ENCODE measurements at regions not wholly inside any gene's neighbourhood (a gene's known extent, or its start where the extent isn't known, plus 50 kb on each side); places are given as distances from the start of the nearest gene placed in this dataset.

DNA sequence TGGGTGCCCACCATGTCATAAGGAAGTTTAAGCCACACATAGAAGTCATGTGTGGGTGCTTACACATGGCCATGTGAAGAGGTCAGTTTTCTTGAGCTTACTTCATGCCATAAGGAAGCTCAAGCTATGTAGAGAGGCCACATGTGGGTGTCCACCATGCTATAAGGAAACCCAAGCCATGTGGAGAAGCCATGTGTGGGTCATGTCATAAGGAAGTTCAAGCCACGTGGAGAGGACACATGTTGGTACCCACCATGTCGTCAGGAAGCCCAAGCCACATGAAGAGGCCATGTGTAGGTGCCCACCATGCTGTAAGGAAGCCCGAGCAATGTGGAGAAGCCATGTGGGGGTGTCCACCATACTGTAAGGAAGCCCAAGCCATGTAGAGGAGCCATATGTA is 1089.2 kb upstream of the AUTS2 start:
- DNase-seq: no peak

DNA sequence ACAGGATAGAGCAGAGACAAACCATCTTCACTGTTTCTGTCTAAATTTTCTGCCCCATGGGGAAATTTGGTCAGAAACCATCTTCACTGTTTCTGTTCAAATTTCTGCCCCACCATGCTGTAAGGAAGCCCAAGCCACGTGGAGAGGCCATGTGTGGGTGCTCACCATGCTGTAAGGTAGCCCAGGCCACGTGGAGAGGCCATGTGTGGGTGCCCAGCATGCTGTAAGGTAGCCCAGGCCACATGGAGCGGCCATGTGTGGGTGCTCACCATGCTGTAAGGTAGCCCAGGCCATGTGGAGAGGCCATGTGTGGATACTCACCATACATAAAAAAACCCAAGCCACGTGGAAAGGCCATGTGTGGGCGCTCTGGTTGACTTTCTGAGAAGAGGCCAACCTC is 1088.7 kb upstream of the AUTS2 start:
- DNase-seq: no peak

DNA sequence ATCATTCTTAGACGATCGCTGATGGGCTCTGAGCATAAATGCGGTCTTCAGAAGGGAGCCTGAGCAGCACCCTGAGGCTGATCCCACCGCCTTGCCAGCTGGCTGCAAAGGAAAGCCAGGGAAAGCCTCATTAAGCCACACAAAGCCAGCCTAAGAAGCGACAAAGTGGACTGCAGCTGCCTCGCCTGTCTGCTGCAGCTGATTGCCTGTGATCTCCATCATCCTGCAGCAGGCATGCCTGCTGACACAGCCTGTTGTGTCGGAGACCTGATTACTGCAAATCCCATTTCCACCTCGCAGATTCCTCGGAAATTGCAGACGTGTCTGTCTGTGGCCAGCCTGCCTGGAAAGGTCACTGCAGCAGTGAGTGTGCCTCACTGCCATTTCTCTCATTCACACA is 1087.0 kb upstream of the AUTS2 start:
- no peak for DNase-seq

DNA sequence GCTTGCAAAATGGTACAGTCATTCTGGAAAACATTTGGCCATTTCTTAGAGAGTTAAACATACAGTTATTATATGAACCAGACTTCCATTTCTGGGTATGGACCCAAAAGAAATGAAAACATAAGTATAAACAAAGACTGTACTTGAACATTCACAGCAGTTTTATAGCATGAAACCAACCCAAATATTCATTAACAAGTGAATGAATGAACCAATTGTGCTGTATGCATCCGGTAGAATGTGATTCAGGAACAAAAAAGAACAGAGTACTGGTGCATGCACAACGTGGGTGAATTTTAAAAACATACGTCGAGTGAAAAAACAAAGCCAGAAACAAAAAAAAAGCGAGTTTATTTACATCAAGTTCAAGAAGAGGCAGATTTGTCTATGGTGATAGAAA is 1085.8 kb upstream of the AUTS2 start:
- no peak for DNase-seq

DNA sequence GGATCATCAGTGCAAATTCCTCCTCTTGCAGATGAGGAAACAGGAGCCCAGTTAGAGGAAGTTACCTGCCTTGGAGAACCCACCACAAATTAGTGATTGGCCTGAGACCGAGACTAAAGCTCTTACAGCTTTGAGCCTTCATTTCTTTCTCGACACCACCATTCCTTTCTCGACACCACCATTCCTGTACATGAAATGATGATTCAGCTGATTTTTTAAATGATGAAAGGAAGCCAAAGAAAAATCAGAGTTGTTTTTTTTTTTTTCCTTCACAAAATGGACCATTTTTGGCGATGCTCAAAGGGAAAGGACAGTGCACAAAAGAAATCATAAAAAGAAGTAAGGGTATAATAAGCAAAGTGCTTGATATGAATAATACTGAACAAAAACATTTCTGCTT is 1080.2 kb upstream of the AUTS2 start:
- DNase-seq: no peak

DNA sequence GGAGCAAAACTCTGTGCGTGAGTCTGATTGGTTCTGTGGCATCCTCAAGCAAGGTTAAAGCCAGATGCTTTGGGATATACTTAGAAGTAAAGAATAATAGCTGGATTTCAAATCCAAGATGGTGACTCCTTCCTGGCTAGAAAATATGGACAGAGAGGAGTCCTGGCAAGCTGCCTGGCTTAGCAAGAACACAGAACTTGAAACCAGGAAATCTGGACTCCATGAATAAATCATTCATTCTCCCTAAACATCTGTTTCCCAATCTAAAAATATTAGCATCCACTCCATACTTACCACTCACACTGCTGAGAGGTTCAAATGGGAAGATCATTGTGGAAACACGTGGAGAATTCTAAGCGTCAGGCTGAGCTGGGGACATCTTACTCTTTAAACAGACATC is 1074.1 kb upstream of the AUTS2 start:
- DNase-seq: no peak

DNA sequence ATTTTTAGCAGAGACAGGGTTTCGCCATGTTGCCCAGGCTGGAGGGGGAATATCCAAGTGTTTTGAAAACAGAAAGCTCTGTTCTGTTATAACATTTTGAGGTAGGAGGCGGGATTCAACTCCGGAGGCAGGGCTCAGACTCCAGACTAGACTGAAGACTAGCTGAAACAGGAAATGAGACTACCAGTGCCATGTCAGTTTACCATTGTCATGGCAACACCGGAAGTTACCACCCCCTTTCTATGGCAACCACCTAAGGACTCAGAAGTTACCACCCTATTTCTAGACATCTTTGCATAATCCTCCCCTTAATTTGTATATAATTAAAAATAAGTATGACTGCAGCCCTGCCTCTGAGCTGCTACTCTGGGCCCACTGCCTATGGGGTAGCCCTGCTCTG is 1069.1 kb upstream of the AUTS2 start:
- no peak for DNase-seq

DNA sequence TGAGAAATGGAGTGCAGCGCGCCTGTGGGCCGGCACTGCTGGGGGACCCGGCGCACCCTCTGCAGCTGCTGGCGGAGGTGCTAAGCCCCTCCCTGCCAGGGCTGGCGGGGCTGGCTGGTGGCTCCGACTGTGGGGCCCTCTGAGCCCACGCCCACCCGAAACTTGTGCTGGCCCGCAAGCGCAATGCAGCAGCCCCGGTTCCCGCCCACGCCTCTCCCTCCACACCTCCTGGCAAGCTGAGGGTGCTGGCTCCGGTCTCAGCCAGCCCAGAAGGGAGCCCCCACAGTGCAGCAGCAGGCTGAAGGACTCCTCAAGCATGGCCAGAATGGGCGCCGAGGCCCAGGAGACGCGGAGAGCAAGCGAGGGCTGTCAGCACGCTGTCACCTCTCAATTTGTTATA is 1063.0 kb upstream of the AUTS2 start:
- DNase-seq: no peak

DNA sequence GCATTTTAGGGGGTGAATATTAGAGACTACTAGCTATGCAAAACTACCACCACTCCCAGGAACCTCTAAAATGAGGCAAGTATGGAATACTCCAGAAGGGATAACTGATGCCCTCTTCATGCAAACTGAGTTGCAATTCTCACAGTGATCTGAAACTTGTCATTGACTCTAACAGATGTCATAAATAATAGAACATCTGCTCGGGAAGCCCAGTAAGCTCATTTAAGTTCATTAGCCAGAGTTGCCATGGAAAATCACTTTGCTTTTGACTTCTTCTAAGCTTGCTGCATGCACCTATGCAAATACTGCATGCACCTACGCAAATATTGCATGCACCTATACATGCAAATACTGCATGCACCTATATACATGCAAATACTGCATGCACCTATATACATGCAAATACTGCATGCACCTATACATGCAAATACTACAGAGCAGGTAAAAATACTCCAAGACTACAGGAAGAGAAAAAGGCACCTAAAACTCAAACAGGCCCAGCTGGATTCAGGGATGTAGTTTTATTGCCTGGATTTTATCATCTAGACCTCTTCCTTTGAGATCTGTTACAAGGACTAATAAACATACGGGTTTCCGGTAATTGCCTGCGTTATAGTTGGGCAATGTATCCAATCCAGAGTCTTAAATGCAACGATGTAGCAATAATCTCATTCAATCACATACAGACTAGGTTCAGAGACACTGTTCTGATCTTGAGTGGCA is 1061.1 kb upstream of the AUTS2 start:
- no peak for DNase-seq

DNA sequence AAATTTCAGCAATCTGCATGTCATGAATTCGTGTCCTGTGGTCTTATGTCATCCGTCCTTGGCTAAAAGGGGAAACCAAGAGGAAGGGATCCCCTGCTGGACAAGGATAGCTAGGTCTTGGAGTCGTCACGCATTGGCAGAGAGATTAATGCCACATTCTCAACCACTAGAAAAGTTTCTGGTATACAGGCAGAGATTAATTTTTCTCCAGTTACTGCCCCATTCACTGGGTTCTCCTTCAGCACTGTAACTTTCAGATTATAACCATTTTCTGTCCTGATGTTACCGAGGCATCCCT is 1060.6 kb upstream of the AUTS2 start:
- DNase-seq: no peak

DNA sequence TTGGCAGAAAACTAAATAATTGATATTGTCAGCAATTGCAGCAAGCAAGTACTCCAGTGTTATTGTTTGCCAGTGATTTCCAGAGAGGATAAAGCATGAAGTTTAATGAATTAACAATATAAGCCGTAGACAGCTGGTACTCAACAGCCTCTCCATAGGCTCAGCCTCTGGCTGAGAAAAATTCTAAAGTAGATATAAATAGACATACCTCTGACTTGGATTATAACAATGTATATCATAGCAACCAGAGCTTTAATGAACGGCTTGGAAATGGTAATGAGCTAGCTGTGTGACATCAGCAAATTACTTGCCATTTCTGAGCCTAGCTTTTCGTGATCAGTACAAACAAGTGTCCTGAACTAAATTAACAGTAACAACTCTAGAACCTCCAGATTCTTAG is 1055.4 kb upstream of the AUTS2 start:
- no peak for DNase-seq

DNA sequence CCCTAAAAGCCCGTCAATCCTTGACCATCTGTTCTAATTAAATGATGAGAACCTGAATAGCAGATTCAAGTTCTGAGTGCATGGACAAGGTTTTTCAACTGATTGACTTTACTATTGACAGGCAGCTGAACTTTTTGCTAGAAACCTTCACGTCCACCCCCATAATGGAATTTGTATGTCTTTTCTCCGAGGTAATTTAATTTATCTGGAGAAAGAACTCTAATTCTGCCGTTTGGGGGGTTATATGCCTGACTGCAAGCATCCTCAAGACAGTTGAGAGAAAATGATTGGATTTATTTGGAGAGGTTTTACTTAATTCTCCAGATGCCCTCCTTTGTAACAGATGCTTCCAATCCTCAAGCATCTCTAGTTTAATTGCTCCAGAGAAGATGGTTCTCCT is 1053.4 kb upstream of the AUTS2 start:
- DNase-seq: no peak

DNA sequence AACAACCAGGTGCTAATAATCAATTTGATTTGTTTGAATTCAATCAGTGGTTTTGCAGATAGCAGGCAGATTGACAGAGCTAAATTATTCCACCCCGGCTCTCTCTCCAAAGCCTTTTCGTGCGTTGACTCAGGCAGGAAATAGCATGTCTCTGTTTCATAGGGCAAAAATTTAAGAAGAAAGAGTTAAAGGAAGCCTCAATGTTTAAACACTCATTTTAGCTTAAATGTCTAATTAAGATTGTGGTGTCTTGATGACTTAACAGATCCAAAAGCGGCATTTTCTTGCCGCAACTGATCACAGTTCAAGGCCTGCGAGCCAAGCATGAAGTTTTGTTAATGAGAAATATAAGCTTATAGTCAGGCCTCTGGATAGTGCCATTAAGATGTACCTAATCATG is 1051.1 kb upstream of the AUTS2 start:
- no peak for DNase-seq

DNA sequence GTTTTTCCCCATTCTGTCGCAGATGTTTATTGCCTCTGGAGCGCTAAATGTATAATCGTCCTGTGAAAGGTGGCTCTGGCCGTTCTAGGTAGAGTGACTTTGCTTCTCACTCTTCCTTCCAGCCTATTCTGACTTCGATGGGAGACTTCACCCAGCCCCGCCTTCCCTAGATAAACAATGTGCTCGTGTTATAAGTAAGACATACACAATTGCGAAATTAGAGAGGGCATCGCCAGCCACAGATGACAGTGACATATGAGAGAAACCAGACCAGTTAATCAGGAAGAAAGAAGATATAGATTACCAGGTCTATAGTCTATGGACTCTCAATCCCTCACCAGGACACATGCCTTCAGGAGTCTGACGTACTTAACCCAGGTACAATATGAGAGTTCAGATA is 1050.5 kb upstream of the AUTS2 start:
- no peak for DNase-seq

DNA sequence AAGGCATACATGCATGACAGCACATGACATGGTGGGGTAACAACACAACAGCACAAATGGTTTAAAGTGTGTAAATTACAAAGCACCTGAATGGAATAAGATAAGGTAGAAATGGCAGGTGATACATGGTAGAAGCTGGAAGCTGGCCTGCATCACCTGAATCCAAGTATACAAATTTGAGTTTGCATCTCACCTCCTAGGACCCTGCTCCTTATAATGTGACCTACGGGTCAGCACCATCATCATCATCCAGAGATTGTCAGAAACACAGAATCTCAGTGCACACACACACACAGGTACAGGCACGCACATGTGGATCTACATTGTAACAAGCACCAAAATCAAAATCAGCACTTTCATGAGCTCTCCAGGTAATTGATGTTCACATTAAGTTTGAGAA is 1048.2 kb upstream of the AUTS2 start:
- no peak for DNase-seq

DNA sequence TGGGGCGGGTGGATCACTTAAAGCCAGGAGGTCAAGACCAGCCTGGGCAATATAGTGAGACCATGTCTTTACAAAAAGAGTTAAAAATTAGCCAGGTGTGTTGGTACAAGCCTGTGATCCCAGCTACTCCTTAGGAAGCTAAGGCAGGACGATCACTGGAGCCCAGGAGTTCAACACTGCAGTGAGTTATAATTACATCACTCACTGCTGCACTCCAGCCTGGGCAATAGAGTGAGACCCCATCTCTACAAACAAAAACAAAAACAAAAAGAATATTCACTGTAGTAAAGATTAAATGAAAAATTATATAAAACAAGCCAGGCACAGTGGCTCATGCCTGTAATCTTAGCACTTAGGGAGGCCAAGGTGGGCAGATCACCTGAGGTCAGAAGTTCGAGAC is 1047.6 kb upstream of the AUTS2 start:
- DNase-seq: no peak

DNA sequence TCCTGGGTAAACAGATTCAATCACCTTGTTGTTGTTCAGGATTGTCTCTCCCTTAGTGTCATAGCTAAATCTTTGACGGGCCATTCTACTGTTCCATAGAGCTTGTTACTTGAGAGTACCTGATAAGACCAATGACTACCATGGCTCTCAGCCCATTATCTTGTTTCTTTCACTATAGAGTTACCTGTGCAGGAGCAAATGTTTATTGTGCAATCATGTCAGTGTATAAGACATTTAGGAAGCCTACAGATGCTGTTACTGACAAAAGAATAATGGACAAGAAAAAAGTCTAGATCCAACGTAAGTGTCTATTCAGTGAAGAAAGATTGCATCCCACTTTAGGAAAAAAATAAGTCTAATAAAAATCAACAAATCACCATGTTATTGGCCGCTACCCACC is 1041.7 kb upstream of the AUTS2 start:
- no peak for DNase-seq

DNA sequence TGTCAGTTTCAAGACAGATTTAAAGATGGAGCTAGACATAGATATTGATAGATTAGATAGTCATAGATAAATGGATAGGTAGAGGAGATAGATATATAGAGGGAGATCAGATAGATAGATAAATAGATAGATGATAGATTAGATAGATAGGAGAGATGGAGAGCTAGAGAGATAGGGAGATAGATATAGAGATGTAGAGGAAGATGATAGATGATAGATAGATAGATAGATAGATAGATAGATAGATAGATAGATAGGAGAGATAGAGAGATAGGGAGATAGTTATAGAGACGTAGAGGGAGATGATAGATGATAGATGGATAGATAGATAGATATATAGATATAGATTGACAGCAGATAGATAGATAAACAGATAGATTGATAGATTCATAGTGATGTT is 1038.8 kb upstream of the AUTS2 start:
- DNase-seq: no peak

DNA sequence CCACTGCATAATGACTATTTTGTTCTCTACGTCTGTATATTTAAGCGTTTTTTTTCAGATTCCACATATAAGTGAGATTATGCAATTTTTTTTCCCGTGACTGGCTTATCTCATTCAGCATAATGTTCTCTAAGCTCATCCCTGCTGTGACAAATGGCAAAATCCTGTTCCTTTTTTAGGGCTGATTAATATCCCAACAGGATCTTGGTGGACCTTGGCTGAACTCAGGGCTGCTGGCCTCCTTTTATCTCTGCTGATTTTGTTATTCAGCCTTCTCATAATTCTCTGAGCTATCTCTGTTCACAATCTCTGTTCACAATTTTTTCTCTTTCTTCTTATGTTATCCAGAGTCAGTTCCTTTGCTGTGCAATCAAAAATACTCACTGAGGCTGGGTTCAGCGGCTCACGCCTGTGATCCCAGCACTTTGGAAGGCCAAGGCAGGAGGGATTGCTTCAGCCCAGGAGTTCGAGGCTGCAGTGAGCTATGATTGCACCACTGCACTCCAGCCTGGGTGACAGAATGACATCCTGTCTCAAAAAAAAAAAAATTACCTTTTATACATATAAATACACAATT is 1035.9 kb upstream of the AUTS2 start:
- no peak for DNase-seq

DNA sequence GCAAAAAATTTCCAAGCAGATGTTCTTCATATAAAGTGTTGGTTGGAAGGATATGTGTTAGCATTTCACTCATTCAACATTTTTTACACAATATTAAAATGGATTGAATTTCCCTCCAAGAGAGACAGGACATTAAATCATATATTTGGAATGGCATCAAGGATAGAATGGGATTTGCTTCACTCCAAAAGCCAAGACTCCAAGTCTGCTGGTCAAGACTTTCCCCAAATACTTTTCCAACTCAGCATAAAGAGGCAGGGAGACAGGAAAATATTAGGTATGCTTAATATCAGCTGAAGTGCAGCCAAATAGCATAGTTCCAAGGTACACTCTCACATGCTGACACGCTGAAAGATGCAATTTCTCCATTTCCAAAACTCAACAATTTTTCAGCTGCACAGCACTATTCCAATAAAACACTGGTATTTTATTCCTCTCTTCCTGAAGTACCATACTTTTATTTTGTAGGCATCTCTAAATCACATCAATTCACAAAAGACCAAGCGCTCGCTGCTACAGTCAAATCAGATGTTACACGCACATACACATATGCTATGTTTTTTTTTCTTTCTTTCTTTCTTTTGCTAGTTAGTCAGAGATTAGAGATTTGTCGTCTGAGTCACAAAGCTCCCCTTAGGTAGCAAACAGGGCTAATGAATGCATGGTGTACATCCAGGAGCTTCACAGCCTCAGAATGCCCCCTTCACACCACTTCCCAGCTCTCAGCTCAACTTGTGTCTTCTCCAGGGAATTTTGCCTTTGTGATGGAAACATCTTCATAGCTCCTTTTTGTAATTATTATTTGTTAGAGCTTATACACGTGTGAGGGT is 1033.8 kb upstream of the AUTS2 start:
- no peak for DNase-seq

DNA sequence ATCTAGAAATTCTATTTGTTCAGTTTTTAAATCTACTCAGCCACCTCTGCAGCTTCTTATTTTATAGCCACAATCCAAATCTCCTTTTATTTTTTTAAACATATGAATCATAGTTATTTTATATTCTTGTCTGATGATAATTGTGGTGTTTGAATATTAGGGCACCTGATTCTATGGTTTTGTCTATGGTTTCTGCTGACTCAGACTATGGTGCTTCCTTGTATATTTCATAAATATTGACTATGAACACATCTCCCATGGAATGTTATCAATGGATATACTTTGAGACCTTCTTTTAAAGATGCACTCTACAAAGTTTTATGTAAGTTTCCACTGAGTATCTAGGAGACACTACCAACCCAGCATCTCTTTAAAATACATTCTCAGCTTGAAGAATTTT is 1027.0 kb upstream of the AUTS2 start:
- DNase-seq: no peak

DNA sequence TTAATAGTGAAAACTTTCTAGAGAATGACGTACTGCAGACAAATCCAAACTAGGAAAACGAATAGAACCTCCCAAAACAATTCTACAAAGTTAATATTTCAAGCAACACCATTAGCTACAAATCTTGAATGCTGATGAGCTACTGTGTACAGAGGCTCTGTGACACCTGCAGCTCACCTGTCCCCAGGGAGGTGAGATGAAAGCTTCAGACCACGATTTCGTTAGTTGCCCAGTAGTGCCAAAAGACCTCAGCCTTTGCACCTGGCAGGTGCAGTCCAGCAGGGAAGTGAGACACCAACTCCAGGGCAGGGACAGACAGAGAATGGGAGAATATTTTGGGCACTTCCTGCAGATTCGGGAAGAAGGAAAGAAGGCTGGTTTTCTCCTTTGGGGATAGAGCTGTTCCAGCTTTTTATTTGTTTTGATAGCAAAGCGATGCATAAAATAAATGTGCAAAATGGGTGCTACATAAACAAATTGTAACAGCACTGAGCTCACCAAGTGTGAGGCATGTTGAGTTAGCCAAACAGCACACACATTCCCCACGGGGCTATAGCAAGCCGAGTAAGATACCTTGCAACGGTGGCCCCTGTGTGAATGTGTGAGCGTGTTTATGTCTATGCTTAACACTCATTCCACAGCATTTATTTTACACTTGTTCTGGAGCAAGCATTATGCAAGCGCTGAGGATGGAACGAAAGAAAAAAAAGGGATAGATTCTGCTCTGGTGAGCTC is 1024.8 kb upstream of the AUTS2 start:
- DNase-seq: no peak

DNA sequence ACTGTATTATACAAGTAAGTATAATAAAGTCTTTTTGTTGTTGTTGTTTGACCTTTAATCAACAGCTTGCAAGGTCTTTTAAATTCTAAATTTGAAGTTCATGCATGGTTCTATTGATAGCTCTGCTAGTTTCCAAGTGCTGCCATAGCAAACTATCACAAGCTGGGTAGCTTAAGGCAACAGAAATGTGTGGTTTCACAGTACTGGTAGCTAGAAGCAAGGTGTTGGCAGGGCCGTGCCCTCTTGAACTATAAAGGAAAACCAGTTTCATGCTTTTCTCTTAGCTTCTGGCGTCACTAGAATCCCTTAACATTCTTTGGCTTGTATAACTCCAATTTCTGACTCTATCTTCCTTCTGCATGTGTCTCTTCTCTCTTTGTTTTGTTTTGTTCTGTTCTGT is 1021.9 kb upstream of the AUTS2 start:
- DNase-seq: no peak

DNA sequence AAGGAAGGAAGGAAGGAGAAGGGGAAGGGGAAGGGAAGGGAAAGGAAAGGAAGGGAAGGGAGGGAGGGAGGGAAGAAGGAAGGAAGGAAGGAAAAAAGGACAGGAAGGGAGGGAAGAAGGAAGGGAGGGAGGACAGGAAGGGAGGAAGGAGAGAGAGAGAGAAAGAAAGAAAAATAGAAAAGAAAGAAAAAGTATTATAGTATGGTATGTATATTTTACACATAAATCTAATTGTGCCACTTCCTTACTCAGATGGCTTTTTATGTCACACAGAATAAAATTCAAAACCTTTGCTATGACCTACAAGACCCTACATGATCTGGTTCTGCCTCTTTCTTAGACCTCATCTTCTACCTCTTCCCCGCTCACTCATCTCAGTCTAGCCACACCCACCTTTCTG is 1016.9 kb upstream of the AUTS2 start:
- no peak for DNase-seq
